ENCODE measurements at regions not wholly inside any gene's neighbourhood (a gene's known extent, or its start where the extent isn't known, plus 50 kb on each side); places are given as distances from the start of the nearest gene placed in this dataset.
"Not testable (repeated sequence)": the region's sequence is repeated elsewhere in the genome, so short reads cannot be mapped to it uniquely, and the experiment has no call there.

DNA sequence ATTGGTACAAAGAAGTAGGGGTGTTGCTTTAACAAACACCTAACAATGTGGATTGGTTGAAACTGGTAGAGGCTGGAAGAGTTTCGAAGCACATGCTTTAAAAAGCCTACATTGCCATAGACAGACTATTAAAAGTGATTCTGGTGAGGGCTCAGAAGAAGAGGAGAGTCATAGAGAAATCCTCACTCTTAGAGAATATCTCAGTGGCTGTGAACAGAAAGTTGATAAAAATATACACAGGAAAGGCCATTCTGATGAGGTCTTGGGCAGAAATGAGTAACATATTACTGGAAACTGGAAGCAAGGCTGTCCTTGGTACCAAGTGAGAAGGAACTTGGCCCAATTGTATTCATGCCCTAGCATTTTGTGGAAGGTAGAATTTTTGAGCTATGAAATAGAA, 173.7 kb upstream of the CRBN start:
- DNase-seq: no peak
- H3K27ac ChIP-seq: no peak overlapping the region
- H3K27me3 ChIP-seq (ENCODE audit: insufficient read depth, low read depth, severe bottlenecking): no peaks in the 10 kb centered on the region
- H3K4me3 ChIP-seq (ENCODE audit: low read depth, low read length): no peak overlapping the region
- H3K36me3 ChIP-seq: no peaks in the 10 kb centered on the region
- H3K9me3 ChIP-seq (ENCODE audit: severe bottlenecking): no peaks in the 10 kb centered on the region
- TF ChIP-seq, protein P1, sequence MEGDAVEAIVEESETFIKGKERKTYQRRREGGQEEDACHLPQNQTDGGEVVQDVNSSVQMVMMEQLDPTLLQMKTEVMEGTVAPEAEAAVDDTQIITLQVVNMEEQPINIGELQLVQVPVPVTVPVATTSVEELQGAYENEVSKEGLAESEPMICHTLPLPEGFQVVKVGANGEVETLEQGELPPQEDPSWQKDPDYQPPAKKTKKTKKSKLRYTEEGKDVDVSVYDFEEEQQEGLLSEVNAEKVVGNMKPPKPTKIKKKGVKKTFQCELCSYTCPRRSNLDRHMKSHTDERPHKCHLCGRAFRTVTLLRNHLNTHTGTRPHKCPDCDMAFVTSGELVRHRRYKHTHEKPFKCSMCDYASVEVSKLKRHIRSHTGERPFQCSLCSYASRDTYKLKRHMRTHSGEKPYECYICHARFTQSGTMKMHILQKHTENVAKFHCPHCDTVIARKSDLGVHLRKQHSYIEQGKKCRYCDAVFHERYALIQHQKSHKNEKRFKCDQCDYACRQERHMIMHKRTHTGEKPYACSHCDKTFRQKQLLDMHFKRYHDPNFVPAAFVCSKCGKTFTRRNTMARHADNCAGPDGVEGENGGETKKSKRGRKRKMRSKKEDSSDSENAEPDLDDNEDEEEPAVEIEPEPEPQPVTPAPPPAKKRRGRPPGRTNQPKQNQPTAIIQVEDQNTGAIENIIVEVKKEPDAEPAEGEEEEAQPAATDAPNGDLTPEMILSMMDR (IDR thresholded peaks at IDR 0.05; ENCODE audit: low read depth, low read length): no peak

DNA sequence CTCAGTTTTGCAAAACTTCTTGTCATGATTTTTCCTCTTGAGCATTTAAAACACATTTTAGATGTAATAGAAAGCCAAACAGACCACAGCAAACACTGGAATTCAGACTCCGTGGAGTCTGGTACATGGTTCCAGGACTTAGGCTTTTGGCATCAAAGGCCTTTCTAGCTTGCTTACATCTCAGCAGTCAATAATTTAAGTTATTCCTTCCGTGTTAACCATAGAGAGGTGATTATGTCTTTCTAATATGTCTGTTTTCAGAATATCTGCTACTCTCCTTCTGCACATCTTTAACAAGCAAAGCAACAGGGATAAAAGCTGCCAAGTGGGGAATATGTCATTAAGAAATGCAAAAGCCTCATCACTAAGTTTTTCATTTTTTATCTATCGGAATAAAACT, 171.7 kb upstream of the CRBN start:
- TF ChIP-seq, protein P1 (IDR thresholded peaks at IDR 0.05; ENCODE audit: low read depth, low read length): no peak
- no peak overlapping the region for H3K27ac ChIP-seq

DNA sequence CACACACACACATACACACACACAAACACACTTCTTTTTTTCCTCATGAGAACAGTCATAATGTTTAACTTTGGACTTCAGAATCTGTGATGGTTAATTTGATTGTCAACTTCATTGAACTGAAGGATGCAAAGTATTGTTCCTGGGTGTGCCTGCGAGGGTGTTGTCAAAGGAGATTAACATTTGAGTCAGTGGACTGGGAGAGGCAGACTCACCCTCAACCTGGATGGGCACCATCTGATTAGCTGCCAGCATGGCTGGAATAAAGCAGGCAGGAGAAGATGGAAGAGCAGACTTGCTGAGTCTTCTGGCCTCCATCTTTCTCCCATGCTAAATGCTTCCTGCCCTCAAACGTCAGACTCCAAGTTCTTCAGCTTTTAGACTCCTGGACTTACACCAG, 167.6 kb upstream of the CRBN start:
- DNase-seq; H3K27ac ChIP-seq; H3K36me3 ChIP-seq; H3K4me3 ChIP-seq (ENCODE audit: low read depth, low read length); H3K9me3 ChIP-seq (ENCODE audit: severe bottlenecking); H3K27me3 ChIP-seq (ENCODE audit: insufficient read depth, low read depth, severe bottlenecking): not testable (repeated sequence)

More for the DNA sequence above, 171.7 kb upstream of the CRBN start:
- no peak for DNase-seq
- Histone ChIP-seq H3K9me3 (ENCODE audit: severe bottlenecking) (no peaks in the 10 kb centered on the region), H3K4me3 (ENCODE audit: low read depth, low read length) (no peak overlapping the region), H3K36me3 (no peaks in the 10 kb centered on the region), H3K27me3 (ENCODE audit: insufficient read depth, low read depth, severe bottlenecking) (no peaks in the 10 kb centered on the region)

DNA sequence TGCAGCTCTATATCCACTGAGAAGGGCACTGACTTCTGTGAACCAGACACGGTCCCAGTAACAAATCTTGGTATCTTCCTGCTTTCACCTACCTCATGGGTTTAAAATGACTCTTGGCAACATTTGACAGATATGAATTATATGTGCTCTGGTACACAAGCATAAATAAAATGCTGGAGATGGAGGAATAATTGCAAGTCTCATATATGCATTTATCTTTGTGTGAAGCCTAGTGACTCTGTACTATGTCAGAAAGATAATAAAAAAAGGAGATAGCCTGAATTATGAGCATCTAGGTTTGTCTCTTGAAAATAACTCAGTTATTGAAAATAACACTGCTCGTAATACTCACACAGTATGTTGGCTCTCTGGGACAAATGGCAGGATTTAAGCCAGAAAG, 167.1 kb upstream of the CRBN start:
- Histone ChIP-seq H3K27me3 (ENCODE audit: insufficient read depth, low read depth, severe bottlenecking) (no peaks in the 10 kb centered on the region), H3K9me3 (ENCODE audit: severe bottlenecking) (no peaks in the 10 kb centered on the region), H3K27ac (no peak overlapping the region), H3K36me3 (no peaks in the 10 kb centered on the region), H3K4me3 (ENCODE audit: low read depth, low read length) (no peak overlapping the region)
- DNase-seq: no peak
- TF ChIP-seq, protein P1 (IDR thresholded peaks at IDR 0.05; ENCODE audit: low read depth, low read length): no peak

DNA sequence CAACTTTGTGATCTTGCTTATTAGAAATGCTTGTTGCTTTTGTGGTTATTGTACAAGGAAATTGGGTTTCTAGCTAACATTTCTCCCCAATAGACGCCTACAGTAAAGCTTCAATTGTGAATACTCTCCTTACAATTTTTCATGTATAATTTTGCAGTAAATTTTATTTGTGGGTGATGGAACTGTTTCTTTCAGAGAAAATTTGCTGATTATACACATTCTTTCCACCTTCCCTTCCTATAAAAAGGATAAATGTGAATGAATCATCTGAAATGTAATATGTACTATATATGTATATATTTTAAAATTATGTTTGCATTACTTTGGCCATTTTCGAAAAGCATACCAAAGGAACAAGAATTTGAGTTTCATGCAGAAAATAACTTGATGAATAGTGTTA, 162.7 kb upstream of the CRBN start:
- no peak overlapping the region for H3K27ac ChIP-seq
- DNase-seq: no peak
- H3K9me3 ChIP-seq (ENCODE audit: severe bottlenecking): no peaks in the 10 kb centered on the region
- TF ChIP-seq, protein P1 (IDR thresholded peaks at IDR 0.05; ENCODE audit: low read depth, low read length): no peak
- H3K27me3 ChIP-seq (ENCODE audit: insufficient read depth, low read depth, severe bottlenecking): no peaks in the 10 kb centered on the region
- H3K4me3 ChIP-seq (ENCODE audit: low read depth, low read length): no peak overlapping the region
- no peaks in the 10 kb centered on the region for H3K36me3 ChIP-seq

DNA sequence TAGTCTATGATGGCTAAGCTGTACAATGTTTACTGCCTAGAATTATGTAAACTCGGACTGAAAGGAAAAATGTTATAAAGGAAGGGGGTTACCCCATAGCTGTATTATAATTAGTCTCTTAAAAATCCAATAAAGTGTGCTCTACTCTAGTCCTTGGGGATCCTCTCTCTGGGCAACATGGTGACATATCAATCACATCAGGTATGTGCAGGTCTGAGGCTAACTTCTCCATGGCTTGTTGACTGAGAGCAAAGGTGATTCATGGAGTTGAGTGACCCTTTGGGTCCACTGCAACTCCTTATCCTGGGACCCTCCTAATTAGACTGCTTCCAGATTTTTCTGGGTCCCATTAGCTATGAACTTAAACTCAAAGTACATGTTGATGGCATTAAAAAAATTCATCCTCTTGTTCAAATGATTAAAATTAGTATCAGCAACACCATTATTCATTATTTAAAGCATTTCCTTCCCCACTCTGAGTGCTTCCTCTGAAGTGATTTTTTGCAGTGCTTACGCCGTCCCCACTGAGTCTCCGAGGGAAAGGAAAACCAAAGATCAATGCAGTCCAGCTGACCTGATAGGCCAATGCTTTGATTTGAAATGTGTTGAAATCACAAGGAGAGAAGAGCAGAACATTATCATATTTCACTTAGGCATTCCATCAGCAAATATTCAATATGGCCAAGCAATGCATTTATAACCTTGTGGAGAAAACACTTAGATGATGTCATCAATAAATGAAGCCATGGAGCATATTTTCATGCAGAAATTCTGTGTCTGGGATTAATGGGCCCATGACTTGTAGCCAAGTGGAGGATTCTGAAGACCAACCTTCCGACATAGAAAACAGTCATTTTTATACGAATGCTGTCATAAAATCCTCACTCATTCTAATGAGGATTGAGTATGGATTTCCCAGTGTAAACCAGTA, 161.7 kb upstream of the CRBN start:
- DNase-seq: no peak
- Histone ChIP-seq H3K27ac (no peak overlapping the region), H3K36me3 (no peaks in the 10 kb centered on the region), H3K9me3 (ENCODE audit: severe bottlenecking) (no peaks in the 10 kb centered on the region), H3K27me3 (ENCODE audit: insufficient read depth, low read depth, severe bottlenecking) (no peaks in the 10 kb centered on the region), H3K4me3 (ENCODE audit: low read depth, low read length) (no peak overlapping the region)
- TF ChIP-seq, protein P1 (IDR thresholded peaks at IDR 0.05; ENCODE audit: low read depth, low read length): no peak
